ENCODE measurements at regions not wholly inside any gene's neighbourhood (a gene's known extent, or its start where the extent isn't known, plus 50 kb on each side); places are given as distances from the start of the nearest gene placed in this dataset.

DNA sequence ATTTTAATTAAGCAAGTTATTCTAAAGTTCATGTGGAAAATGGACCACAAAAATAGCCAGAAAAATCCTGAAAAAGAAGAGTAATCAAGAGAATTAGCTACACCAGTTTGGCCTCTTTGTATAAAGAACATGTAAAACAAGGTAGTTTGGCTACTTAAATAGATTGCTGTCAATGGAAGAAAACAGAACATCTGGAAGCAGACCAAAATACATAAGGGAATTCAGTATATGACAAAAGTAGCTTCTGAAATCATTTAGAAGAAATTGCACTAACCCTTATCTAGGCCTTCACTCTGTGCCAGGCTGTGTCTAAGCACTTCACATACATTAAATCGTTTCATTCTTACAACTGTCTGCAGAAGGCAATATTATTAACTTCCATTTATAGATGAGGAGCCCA lies 156.6 kb downstream of the PRDM6 start:
- Histone ChIP-seq H3K4me3 (no peak overlapping the region), H3K9me3 (no peaks in the 10 kb centered on the region), H3K36me3 (ENCODE audit: low read depth) (no peaks in the 10 kb centered on the region), H3K4me1 (ENCODE audit: low read depth) (no peaks in the 10 kb centered on the region)
- no peak for DNase-seq
- TF ChIP-seq, protein P1, sequence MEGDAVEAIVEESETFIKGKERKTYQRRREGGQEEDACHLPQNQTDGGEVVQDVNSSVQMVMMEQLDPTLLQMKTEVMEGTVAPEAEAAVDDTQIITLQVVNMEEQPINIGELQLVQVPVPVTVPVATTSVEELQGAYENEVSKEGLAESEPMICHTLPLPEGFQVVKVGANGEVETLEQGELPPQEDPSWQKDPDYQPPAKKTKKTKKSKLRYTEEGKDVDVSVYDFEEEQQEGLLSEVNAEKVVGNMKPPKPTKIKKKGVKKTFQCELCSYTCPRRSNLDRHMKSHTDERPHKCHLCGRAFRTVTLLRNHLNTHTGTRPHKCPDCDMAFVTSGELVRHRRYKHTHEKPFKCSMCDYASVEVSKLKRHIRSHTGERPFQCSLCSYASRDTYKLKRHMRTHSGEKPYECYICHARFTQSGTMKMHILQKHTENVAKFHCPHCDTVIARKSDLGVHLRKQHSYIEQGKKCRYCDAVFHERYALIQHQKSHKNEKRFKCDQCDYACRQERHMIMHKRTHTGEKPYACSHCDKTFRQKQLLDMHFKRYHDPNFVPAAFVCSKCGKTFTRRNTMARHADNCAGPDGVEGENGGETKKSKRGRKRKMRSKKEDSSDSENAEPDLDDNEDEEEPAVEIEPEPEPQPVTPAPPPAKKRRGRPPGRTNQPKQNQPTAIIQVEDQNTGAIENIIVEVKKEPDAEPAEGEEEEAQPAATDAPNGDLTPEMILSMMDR (IDR thresholded peaks at IDR 0.05) = no peak
- intact Hi-C loops (cut with DNase I, micrococcal nuclease) = no loop called here
- ATAC-seq = no peak

DNA sequence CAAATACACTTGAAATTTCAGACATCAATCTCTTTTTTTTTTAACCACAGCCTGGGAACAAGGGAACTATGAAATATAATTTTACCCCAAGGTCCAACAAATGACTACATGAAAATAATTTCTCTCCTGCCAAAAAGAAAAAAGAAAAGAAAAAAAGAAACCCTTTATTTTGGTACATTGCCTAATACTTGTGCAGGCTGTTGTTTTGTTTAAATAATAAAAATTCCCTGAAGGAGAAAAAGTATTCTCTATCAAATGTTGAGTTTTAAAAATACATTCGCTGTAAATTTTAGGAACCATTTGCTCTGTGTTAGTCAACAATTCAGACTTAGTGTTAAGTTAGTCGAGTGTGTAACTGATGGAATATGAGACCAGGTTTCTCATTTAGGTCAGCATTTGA lies 155.4 kb downstream of the PRDM6 start:
- Histone ChIP-seq H3K4me3 (no peak overlapping the region), H3K9me3 (no peaks in the 10 kb centered on the region), H3K36me3 (ENCODE audit: low read depth) (no peaks in the 10 kb centered on the region), H3K4me1 (ENCODE audit: low read depth) (no peaks in the 10 kb centered on the region)
- TF ChIP-seq, protein P1 (IDR thresholded peaks at IDR 0.05) = no peak
- no peak for ATAC-seq
- no peak for DNase-seq
- intact Hi-C loops (cut with DNase I, micrococcal nuclease) = no loop called here

Data from mucosa of descending colon (tissue), 3 donors.